Adrenal gland (tissue), 9 donors: ENCODE measurements at regions not wholly inside any gene's neighbourhood (a gene's known extent, or its start where the extent isn't known, plus 50 kb on each side); places are given as distances from the start of the nearest gene placed in this dataset.

Experiments
- DNase-seq, 7 donors: peaks; one replicate each; pipeline ENCODE4 v3.0.0-alpha.2; 2019 to 2020
- H3K27ac ChIP-seq, 5 donors: fragments of 200-600 bp; sonication (generic) in 4 of 5; 1 replicate in 3 of 5; 2 replicates in 2 of 5; pipeline versions ENCODE4 v1.5.1 to v1.8.0; 2016 to 2020; ENCODE audit warnings: mild to moderate bottlenecking in 1 of 5
- H3K27me3 ChIP-seq: fragments of 200-600 bp; 2 replicates; pipeline ENCODE4 v1.8.0; 2021
- H3K36me3 ChIP-seq, 2 donors: fragments of 200-600 bp; replicated peaks in 1 of 2; 1 replicate in 1 of 2; 2 replicates in 1 of 2; pipeline versions ENCODE4 v1.5.1 to v1.8.0; 2018 to 2022
- H3K4me1 ChIP-seq, 2 donors: fragments of 200-600 bp; replicated peaks in 1 of 2; 1 replicate in 1 of 2; 2 replicates in 1 of 2; pipeline versions ENCODE4 v1.5.1 to v1.8.0; 2018 to 2021
- H3K4me3 ChIP-seq, 4 donors: fragments of 200-600 bp; sonication (generic) in 3 of 4; one replicate each; pipeline ENCODE4 v1.5.1; 2016 to 2018
- H3K9me3 ChIP-seq, 3 donors: fragments of 200-600 bp; sonication (generic) in 1 of 3; replicated peaks in 1 of 3; 1 replicate in 2 of 3; 2 replicates in 1 of 3; pipeline versions ENCODE4 v1.5.1 to v1.8.0; 2016 to 2021
- CTCF ChIP-seq, 6 experiments: fragments of 450-650 bp in 4 of 6; fragments of 200-600 bp in 2 of 6; sonication (generic) in 1 of 6; IDR thresholded peaks; 1 replicate in 5 of 6; 2 replicates in 1 of 6; pipeline versions ENCODE4 v1.5.1 to v1.8.0; 2016 to 2021; ENCODE audit warnings: antibody characterized with exemption in 6 of 6, mild to moderate bottlenecking in 2 of 6, moderate library complexity in 1 of 6
- POLR2A ChIP-seq, 2 donors: fragments of 450-650 bp; IDR thresholded peaks; one replicate each; pipeline ENCODE4 v1.6.1; 2017; ENCODE audit warnings: antibody characterized with exemption in 2 of 2, mild to moderate bottlenecking in 2 of 2, moderate library complexity in 1 of 2
- WGBS, 4 donors: extraction: QIAGEN DNeasy Blood & Tissue Kit in 2 of 4; methylation state at CpG; one replicate each; pipeline versions ENCODE4 v1.1.5 to v1.1.7; 2013 to 2017; 5-methylcytosine and 5-hydroxymethylcytosine counted together
- intact Hi-C, 2 donors: fragments of 100-400 bp; cut with DNase I; formaldehyde crosslinking; loops; one replicate each; pipeline versions ENCODE4 v1.14.1 to v1.15.0; 2022 to 2023
- donor health status: healthy with polysubstance abuse.
- donor health status: Bipolar disorder and iron deficiency.
- donor health status: DM: yes; HTN: yes; CAD: no.
- donor health status: DM: no; HTN: no; CAD: no.
- donor health status: DM: no; HTN: no; CAD: no.

- peaks cover 6% of the 10 kb centered on the region for H3K27me3 ChIP-seq
- no peaks in the 10 kb centered on the region for H3K36me3 ChIP-seq
- 31 to 52% (median 41%) methylated on average over 1 of the region's 1 CpG for WGBS, 4 donors
- no peaks in the 10 kb centered on the region for H3K4me1 ChIP-seq
- DNase-seq, result no peak
- TF ChIP-seq POLR2A (IDR thresholded peaks at IDR 0.05) (no peak), CTCF (IDR thresholded peaks at IDR 0.05) (no peak)
- no peaks in the 10 kb centered on the region for H3K9me3 ChIP-seq
- no peak overlapping the region for H3K4me3 ChIP-seq
- intact Hi-C loops, result no loop called here
- H3K27ac ChIP-seq, result no peak overlapping the region
Observed at GRCh38 chrX:20727447-20727846, 460.7 kb upstream of the RPS6KA3 start.

DNA sequence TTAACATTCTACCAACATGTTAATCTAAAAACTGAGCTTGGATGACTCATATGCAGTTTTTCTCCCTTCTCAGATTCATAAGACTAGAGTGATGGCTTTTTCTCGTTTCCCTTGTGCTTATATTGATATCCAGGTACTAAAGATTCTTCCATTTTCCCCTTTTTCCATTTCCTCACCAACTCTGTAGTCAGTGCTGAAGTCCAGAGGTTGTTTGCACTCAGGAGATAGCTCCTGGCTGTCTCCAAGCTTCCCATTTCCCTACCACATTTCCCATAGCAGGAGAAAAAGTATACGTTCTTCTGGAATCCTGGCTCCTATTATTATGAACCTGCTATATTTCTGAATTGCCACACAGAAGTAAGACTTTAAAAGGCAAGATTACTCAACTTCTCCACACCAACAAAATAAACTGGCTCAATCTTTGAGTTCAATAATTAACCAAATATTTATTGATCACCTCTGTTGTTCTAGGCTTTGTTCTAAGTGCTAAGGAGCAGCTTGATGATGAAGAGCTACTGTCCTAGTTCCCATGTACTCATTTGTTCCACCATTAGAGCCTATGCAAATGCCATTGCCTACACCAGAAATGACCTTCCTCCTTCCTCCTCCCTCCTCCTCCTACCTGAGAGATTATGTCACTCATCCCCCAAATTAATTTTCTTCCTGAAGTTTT lies 454.4 kb upstream of the RPS6KA3 start:
- no peaks in the 10 kb centered on the region for H3K9me3 ChIP-seq
- DNase-seq, result no peak
- no peak overlapping the region for H3K27ac ChIP-seq
- H3K27me3 ChIP-seq, result no peaks in the 10 kb centered on the region
- no peaks in the 10 kb centered on the region for H3K36me3 ChIP-seq
- H3K4me3 ChIP-seq, result no peak overlapping the region
- TF ChIP-seq CTCF (IDR thresholded peaks at IDR 0.05) (no peak), POLR2A (IDR thresholded peaks at IDR 0.05) (no peak)
- H3K4me1 ChIP-seq, result no peaks in the 10 kb centered on the region
- intact Hi-C loops, result no loop called here
- WGBS, 4 donors, result 64 to 69% (median 68%) methylated on average over 2 of the region's 2 CpGs

DNA sequence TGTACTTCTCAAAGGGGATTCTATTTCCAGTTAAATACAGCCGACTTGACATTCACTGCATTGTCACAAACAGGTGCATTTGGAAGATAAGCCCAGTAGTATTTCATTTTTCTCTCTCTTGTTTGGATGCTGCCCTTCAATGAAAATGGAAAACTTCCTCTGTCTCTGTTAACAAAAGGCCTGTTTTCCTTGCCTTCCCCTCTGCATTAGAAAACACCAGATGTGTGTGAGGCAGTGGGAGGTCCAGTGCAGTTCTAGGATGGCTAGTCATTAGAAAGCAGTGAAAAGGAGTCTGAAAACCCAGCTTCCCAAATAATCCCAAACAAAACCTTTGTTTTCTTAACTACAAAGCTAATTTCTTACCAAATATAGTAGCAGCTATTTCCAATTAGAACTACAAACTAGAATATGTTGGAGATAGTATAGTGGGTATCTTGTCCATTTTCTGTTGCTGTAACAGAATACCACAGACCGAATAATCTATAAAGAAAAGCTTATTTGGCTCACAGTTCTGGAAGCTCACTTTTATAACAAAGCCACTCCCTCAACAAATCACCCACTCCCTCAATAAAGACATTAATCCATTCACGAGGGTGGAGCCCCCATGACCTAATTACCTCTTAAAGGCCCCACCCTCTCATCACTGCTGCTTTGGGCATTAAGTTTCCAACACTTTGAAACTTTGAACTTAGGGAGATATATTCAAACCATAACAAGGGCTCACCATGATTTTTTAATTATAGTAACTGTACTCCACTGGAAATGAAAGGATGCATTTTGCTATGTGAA lies 452.1 kb upstream of the RPS6KA3 start:
- 34 to 59% (median 40%) methylated on average over 3 of the region's 3 CpGs for WGBS, 4 donors
- Histone ChIP-seq H3K4me1 (no peaks in the 10 kb centered on the region), H3K27ac (no peak overlapping the region), H3K4me3 (no peak overlapping the region), H3K9me3 (no peaks in the 10 kb centered on the region), H3K27me3 (no peaks in the 10 kb centered on the region), H3K36me3 (no peaks in the 10 kb centered on the region)
- intact Hi-C loops, result no loop called here
- TF ChIP-seq POLR2A (IDR thresholded peaks at IDR 0.05), result no peak
- TF ChIP-seq CTCF (IDR thresholded peaks at IDR 0.05), result no peak
- no peak for DNase-seq

GRCh38 chrX:20715176-20715575 lies 448.5 kb upstream of the RPS6KA3 start:
- no peak overlapping the region for H3K4me3 ChIP-seq
- H3K4me1 ChIP-seq, result no peaks in the 10 kb centered on the region
- TF ChIP-seq CTCF (IDR thresholded peaks at IDR 0.05) (no peak), POLR2A (IDR thresholded peaks at IDR 0.05) (no peak)
- intact Hi-C loops, result no loop called here
- 66 to 74% (median 70%) methylated on average over 3 of the region's 3 CpGs for WGBS, 4 donors
- DNase-seq, result no peak
- no peaks in the 10 kb centered on the region for H3K27me3 ChIP-seq
- H3K9me3 ChIP-seq, result no peaks in the 10 kb centered on the region
- no peaks in the 10 kb centered on the region for H3K36me3 ChIP-seq
- H3K27ac ChIP-seq, result no peak overlapping the region
